Renal cortex interstitium (tissue), 11 donors: ENCODE measurements at regions not wholly inside any gene's neighbourhood (a gene's known extent, or its start where the extent isn't known, plus 50 kb on each side); places are given as distances from the start of the nearest gene placed in this dataset.
"Not testable (repeated sequence)": the region's sequence is repeated elsewhere in the genome, so short reads cannot be mapped to it uniquely, and the experiment has no call there.

Experiments used
- DNase-seq, 11 donors: peaks; one replicate each; pipeline ENCODE4 v3.0.0-alpha.2; 2013; ENCODE audit warnings: low read depth in 9 of 11, low spot score in 4 of 11; ENCODE audit errors: extremely low read depth in 1 of 11

DNA sequence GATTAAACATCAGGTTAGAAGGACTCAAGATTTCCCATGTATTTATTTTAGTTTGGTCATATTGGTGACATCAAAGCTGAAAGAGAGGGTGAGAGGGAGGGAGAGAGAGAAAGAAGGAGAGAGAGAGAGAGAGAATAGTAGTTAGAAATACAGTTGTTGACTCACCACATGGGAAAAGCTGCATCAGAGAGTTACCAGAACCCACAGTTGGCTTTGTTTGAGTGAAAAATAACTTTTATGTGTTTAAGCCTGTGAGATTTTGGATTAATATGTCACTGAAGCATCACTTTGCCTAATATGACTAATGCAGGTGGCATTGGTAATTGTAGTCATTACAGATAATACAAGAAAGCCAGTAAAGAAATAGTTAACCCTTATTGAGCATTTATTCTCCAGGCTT is 303.9 kb downstream of the REEP3 start:
- DNase-seq: no peak

DNA sequence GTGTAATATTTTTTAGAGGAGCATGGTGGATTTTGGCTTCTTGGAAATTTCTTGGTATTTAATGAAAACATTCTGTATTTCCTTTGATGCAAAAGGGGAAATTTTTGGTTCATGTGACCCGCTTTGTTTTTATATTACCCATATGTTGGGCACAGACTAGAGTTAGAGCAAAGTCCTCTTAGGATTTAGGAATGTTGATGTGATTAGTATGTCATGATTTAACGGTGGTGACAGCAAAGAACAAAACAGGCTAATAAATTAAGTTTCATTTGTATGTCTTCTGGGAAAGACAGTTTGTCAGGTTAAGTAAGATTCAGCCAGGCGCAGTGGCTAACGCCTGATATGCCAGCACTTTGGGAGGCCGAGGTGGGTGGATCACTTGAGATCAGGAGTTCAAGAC is 304.6 kb downstream of the REEP3 start:
- no peak for DNase-seq

DNA sequence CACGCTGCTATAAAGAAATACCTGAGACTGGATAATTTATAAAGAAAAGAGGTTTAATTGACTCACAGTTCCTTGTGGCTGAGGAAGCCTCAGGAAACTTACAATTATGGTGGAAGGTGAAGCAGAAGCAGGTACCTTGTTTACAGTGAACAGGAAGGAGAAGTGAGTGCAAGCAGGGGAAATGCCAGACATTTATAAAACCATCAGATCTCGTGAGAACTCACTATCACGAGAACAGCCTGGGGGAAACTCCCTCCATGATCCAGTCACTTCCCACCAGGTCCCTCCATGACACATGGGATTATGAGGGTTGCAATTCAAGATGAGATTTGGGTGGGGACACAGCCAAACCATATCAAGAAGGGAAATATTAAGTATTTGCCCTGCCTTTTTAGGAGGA is 305.8 kb downstream of the REEP3 start:
- not testable (repeated sequence) for DNase-seq

DNA sequence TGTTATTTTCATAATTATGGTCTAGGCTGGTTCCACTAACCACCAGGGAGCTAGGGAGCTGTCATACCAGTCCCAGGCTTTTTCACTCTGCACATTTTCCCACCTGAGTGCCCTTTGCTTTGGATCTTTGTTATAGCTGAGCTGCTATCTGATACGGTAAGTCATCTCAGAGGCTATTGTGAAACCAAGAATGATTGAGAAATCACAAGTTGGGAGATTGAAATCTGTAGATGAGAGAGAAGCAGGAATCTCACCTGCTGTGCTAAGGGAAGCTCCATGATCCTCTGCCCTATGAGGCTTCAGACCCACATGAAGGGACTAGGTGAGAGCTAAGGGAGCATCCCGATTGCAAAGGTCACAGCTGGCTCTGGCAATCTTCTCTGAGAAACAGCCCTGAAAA is 307.8 kb downstream of the REEP3 start:
- DNase-seq: no peak

DNA sequence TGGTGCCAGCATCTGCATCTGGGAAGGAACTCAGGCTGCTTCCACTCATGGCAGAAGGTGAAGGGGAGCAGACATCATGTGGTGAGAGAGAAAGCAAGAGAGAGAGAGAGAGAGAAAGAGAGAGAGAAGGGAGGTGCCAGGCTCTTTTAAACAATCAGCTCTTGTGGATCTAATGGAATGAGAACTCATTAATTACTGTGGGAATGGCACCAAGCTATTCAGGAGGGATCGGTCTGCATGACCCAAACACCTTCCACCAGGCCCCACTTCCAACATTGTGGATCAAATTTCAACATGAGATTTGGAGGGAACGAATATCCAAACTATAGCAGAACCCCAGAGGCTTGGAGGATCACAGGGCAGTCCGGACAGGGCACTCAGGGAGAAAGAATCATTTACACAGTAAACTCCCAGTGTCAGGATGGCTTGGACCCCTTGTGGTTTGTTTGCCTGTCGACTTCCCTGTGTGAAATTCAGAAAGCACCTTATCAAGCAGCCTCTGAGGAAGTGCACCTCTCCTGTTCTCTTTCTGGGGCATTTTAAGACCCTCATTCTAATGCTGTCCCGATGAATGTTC is 308.5 kb downstream of the REEP3 start:
- no peak for DNase-seq

DNA sequence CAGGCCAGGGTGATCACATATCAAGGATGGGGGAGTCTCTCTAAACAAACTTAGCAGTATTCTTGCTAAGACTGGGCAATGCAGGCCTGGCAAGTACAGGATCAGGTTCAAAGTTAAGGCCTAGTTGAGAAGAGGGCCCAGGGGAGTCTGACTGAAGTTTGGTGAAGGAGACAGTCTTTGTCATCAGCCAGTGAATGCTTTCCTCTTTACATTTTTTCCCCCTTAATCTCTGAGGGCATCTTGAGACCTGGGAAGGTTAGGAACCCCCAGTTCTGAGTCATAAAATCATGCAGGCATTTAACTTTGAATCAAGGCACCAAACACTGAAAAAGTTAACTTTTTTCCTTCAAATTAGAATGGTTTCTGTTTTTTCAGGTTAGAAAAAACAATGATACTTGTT is 311.5 kb downstream of the REEP3 start:
- DNase-seq: no peak

DNA sequence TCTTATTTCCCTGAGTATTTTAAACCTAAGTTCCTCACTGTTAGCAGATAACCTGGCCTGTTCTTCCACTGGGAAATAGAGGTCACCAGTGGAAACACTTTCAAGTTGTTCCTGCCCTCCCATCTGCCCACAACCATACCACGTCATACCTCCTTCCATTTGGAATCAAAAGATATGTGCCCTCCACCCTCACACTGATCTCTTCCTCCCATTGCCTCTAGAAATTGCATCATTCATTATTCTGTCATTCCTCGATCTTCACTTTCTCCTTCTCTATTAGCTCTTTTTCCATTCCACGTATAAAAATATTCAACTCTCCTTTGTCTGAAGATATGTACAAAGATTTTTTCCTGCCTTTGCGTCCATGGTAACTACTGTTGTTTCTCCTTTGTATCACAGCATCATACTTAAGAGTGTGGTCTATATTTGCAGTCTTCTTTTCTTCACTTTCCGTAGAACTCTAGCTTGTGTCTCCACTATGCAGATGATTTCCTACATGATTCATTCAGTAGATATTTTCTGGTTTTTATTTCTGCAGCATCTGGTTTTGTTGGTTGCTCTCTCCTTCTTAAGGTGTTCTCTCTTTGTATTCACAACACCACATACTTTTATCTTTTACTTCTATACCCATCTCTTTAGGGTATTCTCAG is 312.3 kb downstream of the REEP3 start:
- DNase-seq: no peak

DNA sequence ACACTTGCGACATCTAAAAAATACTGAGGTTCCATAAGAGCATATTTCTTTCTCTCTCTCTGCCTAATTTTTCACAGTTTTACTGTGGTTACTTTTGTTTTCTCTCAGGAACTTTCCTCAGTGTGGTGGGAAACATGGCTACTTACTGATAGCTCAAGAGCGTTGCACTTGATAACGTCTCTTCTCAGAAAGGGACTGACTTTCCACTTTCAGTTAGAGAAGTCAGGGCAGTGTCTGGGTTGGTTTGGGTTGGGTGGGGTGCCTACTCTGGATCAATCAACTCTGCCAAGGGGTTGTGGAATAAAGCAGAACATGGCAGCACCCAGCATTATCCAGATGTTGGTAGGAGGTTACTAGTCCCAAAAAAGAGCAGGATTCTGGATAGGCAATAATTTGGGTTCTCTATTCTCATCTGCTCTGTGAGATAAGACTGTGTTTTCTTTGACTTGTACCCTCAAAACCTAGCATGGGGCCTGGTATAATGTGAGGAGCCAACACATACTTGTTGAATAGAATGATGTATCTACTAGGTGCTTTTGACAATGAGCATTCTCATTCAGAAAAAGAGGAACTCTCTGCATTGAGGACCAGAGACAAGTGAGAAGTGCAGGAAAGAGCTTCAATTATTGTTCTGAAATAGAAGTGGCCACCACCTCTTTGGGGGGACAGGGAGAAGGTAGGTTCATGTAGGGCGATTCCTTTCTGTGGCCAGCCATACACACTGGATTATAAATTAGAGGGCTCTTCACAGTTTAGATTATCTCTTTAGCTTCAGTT is 315.7 kb downstream of the REEP3 start:
- no peak for DNase-seq

DNA sequence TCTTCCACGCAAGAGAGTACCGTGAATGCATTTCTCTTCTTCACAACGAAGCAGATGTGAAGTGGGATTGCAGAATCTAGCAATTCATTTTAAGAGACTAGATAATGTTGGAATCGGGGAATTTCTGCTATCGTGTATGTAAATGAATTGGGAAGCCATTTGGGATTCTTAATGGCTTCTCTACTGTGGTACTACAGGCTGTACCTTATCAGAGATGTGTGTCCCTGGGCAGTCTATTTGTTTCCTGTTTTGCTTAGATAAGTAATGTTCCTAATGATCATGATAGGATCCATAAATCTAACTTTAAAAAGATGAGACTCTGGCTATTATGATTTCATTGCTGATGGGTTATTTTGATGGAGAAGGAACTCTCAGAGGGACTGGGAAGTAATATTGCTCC is 320.6 kb downstream of the REEP3 start:
- no peak for DNase-seq

DNA sequence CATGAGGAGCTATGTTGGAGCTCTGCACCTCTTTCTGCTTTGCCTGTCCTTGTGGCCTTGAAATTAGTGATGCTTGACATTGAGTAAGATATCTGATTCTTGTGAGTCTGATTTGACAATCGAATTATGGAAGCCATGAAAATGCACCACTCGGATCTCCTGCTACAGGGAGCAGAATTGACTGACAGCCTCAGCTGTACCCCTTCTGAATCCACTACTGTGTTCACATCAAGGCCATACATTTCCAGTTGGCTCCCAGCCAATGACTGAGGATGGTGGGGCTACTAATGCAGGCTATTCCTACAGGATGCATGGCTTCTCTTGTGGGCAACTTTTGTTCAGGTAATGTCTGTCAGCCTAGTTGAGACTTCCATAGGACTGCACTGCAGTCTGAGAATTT is 321.9 kb downstream of the REEP3 start:
- DNase-seq: no peak

DNA sequence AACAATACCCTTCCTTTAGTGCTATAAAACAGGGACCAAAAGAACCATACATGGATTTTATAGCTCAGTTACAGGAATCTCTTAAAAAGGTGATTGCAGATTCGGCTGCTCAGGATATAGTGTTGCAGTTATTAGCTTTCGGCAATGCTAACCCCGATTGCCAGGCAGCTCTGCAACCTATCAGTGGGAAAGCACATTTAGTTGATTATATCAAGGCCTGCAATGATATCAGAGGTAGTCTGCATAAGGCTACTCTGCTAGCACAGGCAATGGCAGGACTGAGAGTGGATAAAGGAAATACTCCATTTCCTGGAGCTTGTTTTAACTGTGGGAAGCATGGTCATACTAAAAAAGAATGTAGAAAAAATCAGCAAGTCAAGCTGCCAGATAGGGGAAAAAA is 327.7 kb downstream of the REEP3 start:
- DNase-seq: not testable (repeated sequence)

DNA sequence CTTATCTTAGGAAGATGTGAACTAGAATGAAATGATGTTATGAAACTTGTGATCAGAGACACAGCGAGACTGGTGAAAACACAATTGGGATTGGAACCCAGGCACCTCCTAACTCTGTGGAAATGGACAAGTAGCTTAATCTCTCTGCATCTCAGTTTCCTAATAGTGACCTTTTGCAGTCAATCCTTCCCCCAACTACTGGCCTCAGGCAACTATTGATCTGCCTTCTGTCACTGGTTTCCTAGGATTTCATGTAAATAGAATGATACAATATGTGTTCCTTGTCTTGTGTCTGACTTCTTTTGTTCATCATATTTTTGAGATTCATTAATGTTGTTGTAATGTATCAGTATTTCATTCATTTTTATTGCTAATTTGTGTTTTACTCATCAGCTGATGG is 341.7 kb downstream of the REEP3 start:
- DNase-seq: no peak

DNA sequence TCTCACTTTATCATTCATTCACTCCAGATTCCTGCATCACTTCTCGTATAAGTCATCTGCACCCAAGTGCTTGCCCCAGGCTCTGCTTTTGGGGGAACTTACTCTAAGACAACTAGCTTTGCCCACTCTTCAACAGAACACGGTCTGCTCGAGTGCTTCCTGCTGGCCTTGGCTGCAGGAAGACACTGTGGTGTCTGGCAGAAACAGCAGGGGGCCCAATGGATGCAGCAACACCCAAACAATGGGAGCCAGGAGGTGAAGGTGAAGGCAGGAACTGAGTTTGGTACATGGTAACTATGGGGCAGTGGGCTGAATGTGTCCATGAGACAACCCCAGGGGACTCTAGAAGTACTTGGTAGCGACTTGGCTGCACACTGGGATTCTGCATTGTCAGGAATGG is 344.0 kb downstream of the REEP3 start:
- DNase-seq: no peak

DNA sequence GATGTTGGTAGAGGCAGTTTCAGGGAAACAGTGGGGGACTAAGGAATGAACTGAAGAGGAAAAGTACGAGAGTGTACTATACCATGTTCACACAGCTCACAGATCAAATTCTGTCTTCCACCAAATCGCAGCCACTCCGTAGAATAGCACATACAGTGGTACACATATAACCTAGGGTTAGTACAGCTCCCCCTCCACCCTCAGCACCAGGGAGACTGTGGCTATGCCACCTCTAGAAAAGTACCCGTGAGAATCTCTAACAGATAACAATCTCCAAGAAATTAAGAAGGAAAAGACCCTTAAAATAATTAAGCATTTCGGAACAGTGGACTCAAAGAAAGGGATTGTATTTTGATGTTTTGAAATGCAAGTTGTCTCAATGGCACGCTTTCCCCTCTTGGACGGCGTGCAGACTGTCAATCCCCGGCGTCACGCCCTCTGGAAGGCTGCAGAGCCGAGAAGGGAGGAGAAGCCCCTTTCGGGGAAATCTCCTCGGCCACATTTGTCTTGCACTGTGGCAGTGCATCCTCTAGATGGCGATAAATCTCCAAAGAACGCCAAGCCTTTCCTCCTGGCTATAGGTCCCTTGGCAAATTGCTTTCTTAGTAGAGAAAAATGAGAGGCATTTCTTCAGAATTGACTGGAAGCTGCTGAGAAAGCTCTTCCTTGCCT is 345.0 kb downstream of the REEP3 start:
- DNase-seq: peak; percentile 31 to 74 (median 56)

DNA sequence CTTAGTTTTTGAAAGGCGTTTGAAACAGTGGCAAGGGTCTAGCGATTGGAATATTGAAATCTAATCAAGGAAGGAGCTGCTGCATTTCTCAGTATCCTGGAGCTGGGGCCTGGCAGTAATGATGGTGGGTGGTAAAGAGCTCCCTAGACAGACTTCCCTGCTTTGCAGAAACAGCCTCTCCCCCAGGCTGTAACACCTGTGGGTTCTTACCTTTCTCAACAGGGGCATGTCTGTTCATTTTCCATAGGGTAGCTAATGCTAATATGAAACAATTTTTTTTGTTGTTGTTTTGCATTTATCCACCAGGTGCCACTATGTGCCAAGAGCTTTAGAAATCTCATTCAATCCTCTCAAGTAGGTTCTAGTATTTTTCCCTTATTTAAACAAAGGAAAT is 345.5 kb downstream of the REEP3 start:
- DNase-seq: peak in 1 of 11 donors; percentile 20

DNA sequence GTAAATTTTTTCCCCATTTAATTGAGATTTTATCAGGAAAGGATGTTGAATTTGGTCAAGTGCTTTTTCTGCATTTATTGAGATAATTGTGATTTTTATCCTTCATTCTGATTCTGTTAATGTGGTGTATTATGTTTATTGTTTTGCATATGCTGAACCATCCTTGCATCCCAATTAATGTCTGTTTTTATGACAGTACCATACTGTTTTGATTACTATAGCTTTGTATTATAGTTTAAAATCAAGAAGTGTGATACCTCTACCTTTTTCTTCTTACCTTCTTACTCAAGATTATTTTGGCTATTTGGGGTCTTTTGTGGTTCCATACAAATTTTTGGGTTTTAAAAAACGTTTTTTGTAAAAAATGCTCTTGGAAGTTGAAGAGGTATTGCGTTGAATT is 357.2 kb downstream of the REEP3 start:
- no peak for DNase-seq

DNA sequence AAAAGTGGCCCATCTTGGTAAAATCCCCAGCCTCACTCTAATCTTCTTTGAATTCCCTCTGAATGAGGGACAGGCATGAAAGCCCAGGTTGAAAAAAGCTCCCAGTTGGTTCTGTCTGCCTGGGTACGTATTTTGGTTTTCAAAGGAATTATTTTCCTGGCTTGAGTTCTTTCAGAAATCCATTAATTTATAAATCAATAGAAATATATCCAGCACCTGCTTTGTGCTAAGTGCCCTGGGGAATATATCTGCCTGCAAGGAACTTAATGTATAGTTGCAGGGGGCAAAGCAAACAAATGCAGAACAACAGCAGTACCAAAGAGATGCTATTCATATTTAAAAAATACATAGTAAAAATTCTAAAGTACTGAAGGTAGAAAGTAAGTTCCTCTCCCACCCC is 362.7 kb downstream of the REEP3 start:
- DNase-seq: no peak

DNA sequence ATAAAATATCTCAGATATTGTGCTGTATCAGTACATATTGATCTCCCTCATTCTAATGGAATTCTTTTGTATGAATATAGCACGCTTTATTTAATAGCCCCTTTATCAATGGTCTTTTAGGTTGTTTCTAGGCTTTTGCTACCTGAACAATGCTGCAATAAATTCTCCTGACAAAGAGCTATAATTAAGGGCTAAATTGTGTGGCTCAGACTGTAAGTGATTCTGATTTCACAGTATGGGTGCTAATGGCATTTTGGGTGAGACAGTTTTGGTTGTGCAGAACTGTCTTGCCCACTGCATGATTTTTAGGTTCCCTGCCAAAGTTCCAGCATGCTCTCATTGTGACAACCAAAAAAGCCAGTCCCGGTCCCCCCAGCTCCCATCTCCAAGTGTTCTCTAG is 363.2 kb downstream of the REEP3 start:
- no peak for DNase-seq

DNA sequence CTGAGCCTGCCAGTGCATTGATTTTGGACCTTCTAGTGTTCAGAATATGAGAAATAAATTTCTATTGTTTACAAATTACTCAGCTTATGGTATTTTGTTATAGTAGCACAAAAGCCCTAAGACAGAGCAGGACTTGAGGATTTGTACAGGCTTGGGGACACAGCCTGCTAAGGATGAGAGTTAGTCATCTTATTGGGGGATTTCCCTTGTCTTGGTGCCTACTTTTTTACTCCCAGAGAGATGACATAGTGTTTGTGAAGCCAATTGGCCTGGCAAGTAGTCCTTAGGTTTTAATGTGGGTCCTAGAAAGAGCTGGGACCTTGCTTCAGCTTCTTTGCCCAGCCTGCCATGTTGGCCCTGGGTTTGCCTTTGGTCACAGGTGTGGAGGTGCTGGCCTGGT is 364.0 kb downstream of the REEP3 start:
- DNase-seq: no peak
